Gastroesophageal sphincter (tissue), 4 donors: ENCODE measurements at regions not wholly inside any gene's neighbourhood (a gene's known extent, or its start where the extent isn't known, plus 50 kb on each side); places are given as distances from the start of the nearest gene placed in this dataset.

Experiments
- ATAC-seq: fragments of 150-250 bp; one replicate; pipeline ENCODE4 v1.9.1; 2016; ENCODE audit warnings: mild to moderate bottlenecking, moderate library complexity
- H3K27ac ChIP-seq, 4 donors: fragments of 200-600 bp; sonication (generic) in 3 of 4; 1 replicate in 3 of 4; 2 replicates in 1 of 4; pipeline ENCODE4 v1.5.1; 2016 to 2019
- H3K27me3 ChIP-seq: fragments of 200-600 bp; sonication (generic); one replicate; pipeline ENCODE4 v1.5.1; 2019
- H3K36me3 ChIP-seq, 2 donors: fragments of 200-600 bp; sonication (generic); one replicate each; pipeline ENCODE4 v1.5.1; 2019; ENCODE audit warnings: control low read depth in 1 of 2
- H3K4me1 ChIP-seq, 3 donors: fragments of 200-600 bp; sonication (generic); 1 replicate in 2 of 3; 2 replicates in 1 of 3; pipeline ENCODE4 v1.5.1; 2016 to 2019; ENCODE audit warnings: control low read depth in 2 of 3
- H3K4me3 ChIP-seq, 2 donors: fragments of 200-600 bp; sonication (generic); one replicate each; pipeline ENCODE4 v1.5.1; 2019; ENCODE audit warnings: mild to moderate bottlenecking in 1 of 2, moderate library complexity in 1 of 2
- H3K9me3 ChIP-seq, 3 donors: fragments of 200-600 bp; sonication (generic); one replicate each; pipeline ENCODE4 v1.5.1; 2017 to 2019; ENCODE audit warnings: control low read depth in 2 of 3
- EP300 ChIP-seq: sonication (generic); formaldehyde crosslinking; IDR thresholded peaks from one replicate; pipeline ENCODE4 v1.6.1; 2017; ENCODE audit warnings: antibody characterized with exemption, mild to moderate bottlenecking
- POLR2A ChIP-seq, 2 donors: fragments of 450-650 bp; IDR thresholded peaks; one replicate each; pipeline ENCODE4 v1.6.1; 2017; ENCODE audit warnings: antibody characterized with exemption in 2 of 2, mild to moderate bottlenecking in 2 of 2, moderate library complexity in 1 of 2
- POLR2AphosphoS5 ChIP-seq: sonication (generic); formaldehyde crosslinking; IDR thresholded peaks from one replicate; pipeline ENCODE4 v1.6.1; 2017; ENCODE audit warnings: antibody characterized with exemption
- WGBS, 2 donors: methylation state at CpG; one replicate each; pipeline ENCODE4 v1.1.5; 2018; ENCODE audit warnings: low coverage in 1 of 2; 5-methylcytosine and 5-hydroxymethylcytosine counted together
- TF ChIP-seq, protein P1 (sequence below), 4 experiments: fragments of 200-600 bp in 2 of 4; fragments of 450-650 bp in 2 of 4; sonication (generic) in 1 of 4; IDR thresholded peaks; one replicate each; pipeline ENCODE4 v1.5.1; 2017 to 2019; ENCODE audit warnings: antibody characterized with exemption in 4 of 4, mild to moderate bottlenecking in 2 of 4, moderate library complexity in 2 of 4

DNA sequence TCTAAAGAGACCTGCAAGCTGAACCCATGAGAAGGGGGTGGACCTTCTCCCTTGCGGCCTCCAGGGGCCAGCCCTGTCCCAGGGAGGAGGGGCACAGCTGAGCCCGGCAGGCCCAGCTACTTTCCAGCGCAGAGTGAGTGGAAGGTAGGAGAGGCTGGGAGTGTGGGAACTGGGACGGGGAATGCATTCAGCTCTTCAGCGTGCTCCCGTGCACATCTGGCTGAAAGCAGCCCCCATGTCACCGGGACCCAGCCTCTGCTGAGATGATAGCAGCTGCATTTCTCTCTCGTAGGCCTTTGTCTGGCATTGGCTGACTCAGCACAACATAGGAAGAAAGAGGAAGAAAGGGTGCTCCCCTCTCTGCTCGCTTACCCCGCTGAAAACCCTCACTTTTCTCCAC lies 951.5 kb downstream of the TBC1D22A start:
- no peak for ATAC-seq
- H3K27me3 ChIP-seq, result peaks cover 77% of the 10 kb centered on the region
- H3K4me3 ChIP-seq, result no peak overlapping the region
- H3K27ac ChIP-seq, result no peak overlapping the region
- TF ChIP-seq EP300 (no peak), POLR2AphosphoS5 (no peak)
- no peaks in the 10 kb centered on the region for H3K9me3 ChIP-seq
- 56 to 64% methylated on average over 4 to 8 of the region's 10 CpGs for WGBS, 2 donors
- no peaks in the 10 kb centered on the region for H3K4me1 ChIP-seq
- H3K36me3 ChIP-seq, result no peaks in the 10 kb centered on the region

DNA sequence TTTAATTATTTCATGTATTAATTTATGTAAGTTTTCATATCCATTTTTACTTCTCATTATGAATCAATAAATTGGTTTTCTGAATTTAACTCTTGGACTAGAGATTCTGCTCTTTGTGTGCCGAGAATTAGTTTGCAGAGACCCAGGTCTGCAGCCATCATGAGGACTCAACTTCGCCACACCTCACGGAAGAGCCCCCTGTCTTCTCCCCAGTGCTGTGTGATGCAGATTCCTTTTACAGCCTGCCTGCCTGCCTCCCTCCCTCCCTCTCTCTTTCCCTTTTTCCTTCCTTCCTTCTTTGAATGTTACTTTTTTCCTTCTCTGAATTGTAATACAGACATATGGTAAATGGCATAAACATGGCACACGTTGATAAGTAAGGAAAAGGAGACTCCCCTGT lies 947.7 kb downstream of the TBC1D22A start:
- Histone ChIP-seq H3K4me1 (no peaks in the 10 kb centered on the region), H3K4me3 (no peak overlapping the region), H3K27me3 (peaks cover 65% of the 10 kb centered on the region), H3K9me3 (no peaks in the 10 kb centered on the region), H3K27ac (no peak overlapping the region), H3K36me3 (no peaks in the 10 kb centered on the region)
- ATAC-seq, result no peak
- TF ChIP-seq POLR2A (IDR thresholded peaks at IDR 0.05) (no peak), POLR2AphosphoS5 (no peak), EP300 (no peak)
- TF ChIP-seq, protein P1, sequence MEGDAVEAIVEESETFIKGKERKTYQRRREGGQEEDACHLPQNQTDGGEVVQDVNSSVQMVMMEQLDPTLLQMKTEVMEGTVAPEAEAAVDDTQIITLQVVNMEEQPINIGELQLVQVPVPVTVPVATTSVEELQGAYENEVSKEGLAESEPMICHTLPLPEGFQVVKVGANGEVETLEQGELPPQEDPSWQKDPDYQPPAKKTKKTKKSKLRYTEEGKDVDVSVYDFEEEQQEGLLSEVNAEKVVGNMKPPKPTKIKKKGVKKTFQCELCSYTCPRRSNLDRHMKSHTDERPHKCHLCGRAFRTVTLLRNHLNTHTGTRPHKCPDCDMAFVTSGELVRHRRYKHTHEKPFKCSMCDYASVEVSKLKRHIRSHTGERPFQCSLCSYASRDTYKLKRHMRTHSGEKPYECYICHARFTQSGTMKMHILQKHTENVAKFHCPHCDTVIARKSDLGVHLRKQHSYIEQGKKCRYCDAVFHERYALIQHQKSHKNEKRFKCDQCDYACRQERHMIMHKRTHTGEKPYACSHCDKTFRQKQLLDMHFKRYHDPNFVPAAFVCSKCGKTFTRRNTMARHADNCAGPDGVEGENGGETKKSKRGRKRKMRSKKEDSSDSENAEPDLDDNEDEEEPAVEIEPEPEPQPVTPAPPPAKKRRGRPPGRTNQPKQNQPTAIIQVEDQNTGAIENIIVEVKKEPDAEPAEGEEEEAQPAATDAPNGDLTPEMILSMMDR (IDR thresholded peaks at IDR 0.05), result no peak
- WGBS, 2 donors, result 50 to 68% methylated on average over 4 of the region's 4 CpGs

DNA sequence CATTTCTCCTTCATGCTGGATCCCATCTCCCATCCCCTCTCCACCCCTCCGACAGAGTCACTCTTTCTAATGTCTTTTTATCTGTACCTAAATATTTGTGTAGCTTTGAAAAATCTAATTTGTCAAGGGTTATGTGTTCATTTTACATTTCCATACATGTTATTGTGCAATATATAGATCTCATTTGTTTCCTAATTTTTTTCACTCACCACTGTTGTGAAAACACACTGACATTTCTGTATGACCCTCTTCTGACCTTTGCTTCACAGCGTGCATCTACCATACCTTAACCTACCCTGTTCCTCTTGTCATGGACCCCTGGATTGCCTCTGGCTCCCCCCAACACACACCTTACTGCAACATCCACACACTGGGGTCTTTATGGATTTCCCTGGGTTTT lies 942.9 kb downstream of the TBC1D22A start:
- no peak for TF ChIP-seq EP300
- no peak for TF ChIP-seq POLR2AphosphoS5
- TF ChIP-seq POLR2A (IDR thresholded peaks at IDR 0.05), result no peak
- TF ChIP-seq, protein P1 (IDR thresholded peaks at IDR 0.05), result no peak
- no peaks in the 10 kb centered on the region for H3K36me3 ChIP-seq
- H3K27ac ChIP-seq, result no peak overlapping the region
- peaks cover 0 to 5% (median 0%) of the 10 kb centered on the region in 3 donors for H3K9me3 ChIP-seq
- ATAC-seq, result no peak
- peaks cover 33% of the 10 kb centered on the region for H3K27me3 ChIP-seq
- no peaks in the 10 kb centered on the region for H3K4me1 ChIP-seq
- H3K4me3 ChIP-seq, result no peak overlapping the region
- WGBS, 2 donors, result 68 to 73% methylated on average over 1 to 2 of the region's 2 CpGs

DNA sequence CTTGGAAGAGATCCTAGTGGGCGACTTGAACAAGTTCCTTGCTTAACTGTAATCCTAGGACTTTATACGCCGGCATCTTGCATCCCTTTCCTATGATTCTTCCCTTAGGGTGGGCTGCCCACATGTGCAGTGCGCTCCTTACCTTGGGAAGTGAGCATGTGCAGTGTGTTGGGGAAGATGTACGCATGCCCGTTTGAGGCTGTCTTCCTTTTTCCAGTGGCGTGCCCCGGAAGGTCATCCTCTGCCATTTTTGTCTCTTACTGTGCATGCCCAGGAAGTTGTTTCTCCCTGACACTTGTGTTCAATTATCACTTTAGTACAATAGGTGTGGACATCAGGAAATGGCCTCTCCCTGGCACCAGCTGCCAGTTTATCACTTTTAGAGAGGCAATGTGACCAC lies 936.5 kb downstream of the TBC1D22A start:
- peaks cover 6% of the 10 kb centered on the region for H3K27me3 ChIP-seq
- no peak overlapping the region for H3K4me3 ChIP-seq
- TF ChIP-seq, protein P1 (IDR thresholded peaks at IDR 0.05), result no peak
- TF ChIP-seq POLR2AphosphoS5 (no peak), POLR2A (IDR thresholded peaks at IDR 0.05) (no peak), EP300 (no peak)
- H3K27ac ChIP-seq, result no peak overlapping the region
- peaks cover 0 to 5% (median 0%) of the 10 kb centered on the region in 3 donors for H3K9me3 ChIP-seq
- no peaks in the 10 kb centered on the region for H3K4me1 ChIP-seq
- WGBS, 2 donors, result 74 to 75% methylated on average over 3 to 8 of the region's 8 CpGs
- no peaks in the 10 kb centered on the region for H3K36me3 ChIP-seq
- ATAC-seq, result no peak

DNA sequence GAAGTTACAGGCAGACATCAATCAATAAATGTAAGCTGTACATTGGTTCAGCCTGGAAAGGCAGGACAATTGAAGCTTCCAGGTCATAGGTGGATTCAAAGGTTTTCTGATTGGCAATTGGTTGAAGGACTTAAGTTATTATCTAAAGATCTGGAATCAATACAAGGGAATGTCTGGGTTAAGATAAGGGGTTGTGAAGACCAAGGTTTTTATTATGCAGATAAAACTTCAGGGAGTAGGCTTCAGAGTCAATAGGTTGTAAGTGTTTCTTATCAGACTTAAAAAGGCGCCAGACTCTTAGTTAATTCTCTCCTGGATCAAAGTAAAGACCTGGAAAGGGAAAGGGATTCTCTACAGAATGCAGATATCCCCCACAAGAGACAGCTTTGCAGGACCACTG lies 935.4 kb downstream of the TBC1D22A start:
- no peak for ATAC-seq
- WGBS, 2 donors, result 62% methylated on average over 1 of the region's 1 CpG; no CpG with 5 or more reads in 1 of the 2 donors
- Histone ChIP-seq H3K36me3 (no peaks in the 10 kb centered on the region), H3K27me3 (peaks cover 12% of the 10 kb centered on the region), H3K4me1 (no peaks in the 10 kb centered on the region), H3K9me3 (peaks cover 0 to 5% (median 0%) of the 10 kb centered on the region in 3 donors), H3K27ac (no peak overlapping the region), H3K4me3 (no peak overlapping the region)
- TF ChIP-seq POLR2A (IDR thresholded peaks at IDR 0.05), result no peak
- TF ChIP-seq, protein P1 (IDR thresholded peaks at IDR 0.05), result no peak
- no peak for TF ChIP-seq EP300
- TF ChIP-seq POLR2AphosphoS5, result no peak
